HG02571 (cell line): ENCODE measurements at regions not wholly inside any gene's neighbourhood (a gene's known extent, or its start where the extent isn't known, plus 50 kb on each side); places are given as distances from the start of the nearest gene placed in this dataset.
"Not testable (repeated sequence)": the region's sequence is repeated elsewhere in the genome, so short reads cannot be mapped to it uniquely, and the experiment has no call there.

Source experiments
- ATAC-seq: cut with Tn5 transposase; IDR thresholded peaks from one replicate; pipeline ENCODE4 v1.9.1; 2021; ENCODE audit warnings: mild to moderate bottlenecking, moderate library complexity; ENCODE audit not compliant: unreplicated experiment

DNA sequence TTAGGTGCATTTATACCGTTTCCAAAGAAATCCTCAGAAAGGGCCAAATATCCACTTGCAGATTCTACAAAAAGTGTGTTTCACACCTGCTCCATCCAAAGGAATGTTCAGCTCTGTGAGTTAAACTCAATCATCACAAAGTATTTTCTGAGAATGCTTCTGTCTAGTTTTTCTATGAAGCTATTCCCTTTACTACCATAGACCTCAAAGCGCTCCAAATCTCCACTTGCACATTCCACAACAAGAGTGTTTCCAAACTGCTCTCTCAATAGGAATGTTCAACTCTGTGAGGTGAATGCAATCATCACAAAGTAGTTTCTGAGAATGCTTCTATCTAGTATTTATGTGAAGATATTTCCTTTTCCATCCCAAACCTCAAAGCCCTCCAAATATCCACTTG lies 412.7 kb upstream of the WSB1 start:
- ATAC-seq, result not testable (repeated sequence)

GRCh38 chr17:26882097-26882761 lies 411.7 kb upstream of the WSB1 start:
- ATAC-seq, result peak; percentile 68

DNA sequence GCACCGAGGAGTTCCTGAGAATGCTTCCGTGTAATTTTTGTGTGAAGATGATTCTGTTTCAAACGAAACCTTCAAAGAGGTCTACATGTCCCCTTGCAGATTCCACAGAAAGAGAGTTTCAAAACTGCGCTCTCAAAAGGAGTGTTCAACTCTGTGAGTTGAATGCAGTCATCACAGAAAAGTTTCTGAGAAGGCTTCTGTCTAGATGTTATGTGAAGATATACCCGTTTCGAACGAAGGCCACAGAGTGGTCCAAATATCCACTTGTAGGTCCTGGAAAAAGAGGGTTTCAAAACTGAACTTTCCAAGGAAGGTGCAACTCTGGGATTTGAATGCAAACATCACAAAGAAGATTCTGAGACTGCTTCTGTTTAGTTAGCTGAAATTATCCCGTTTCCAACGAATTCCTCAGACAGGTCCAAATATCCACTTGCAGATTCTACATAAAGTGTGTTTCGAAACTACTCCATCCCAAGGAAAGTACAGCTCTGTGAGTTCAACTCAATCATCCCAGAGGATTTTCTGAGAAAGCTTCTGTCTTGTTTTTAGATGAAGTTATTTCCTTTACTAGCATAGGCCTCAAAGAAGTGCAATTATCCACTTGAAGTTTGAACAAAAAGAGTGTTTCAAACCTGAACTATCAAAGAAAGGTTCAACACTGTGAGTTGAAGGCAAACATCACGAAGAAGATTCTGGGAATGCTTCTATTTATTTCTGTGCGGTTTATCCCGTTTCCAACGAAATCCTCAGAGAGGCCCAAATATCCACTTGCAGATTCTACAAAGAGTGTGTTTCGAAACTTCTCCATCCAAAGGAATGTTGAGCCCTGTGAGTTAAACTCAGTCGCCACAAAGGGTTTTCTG lies 409.8 kb upstream of the WSB1 start:
- not testable (repeated sequence) for ATAC-seq

DNA sequence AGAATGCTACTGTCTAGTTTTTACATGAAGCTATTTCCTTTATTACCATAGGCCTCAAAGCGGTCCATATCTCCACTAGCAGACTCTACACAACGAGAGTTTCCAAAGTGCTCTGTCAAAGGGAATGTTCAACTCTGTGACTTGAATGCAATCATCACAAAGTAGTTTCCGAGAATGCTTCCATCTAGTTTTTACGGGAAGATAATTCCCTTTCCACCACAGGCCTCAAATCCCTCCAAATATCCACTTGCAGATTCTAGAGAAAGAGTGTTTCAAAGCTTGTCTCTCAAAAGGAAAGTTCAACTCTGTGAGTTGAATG lies 409.2 kb upstream of the WSB1 start:
- ATAC-seq, result not testable (repeated sequence)

GRCh38 chr17:26885244-26885970 lies 408.5 kb upstream of the WSB1 start:
- ATAC-seq, result not testable (repeated sequence)
